PFSK-1 (cell line): ENCODE measurements at regions not wholly inside any gene's neighbourhood (a gene's known extent, or its start where the extent isn't known, plus 50 kb on each side); places are given as distances from the start of the nearest gene placed in this dataset.

Experiments used
- POLR2AphosphoS5 ChIP-seq: IDR thresholded peaks from 2 replicates; pipeline ENCODE4 v1.6.1; 2012; ENCODE audit warnings: low read depth, mild to moderate bottlenecking, control low read depth, low read length, moderate library complexity
- SIN3A ChIP-seq: IDR thresholded peaks from 2 replicates; pipeline ENCODE4 v1.6.1; 2012; ENCODE audit warnings: mild to moderate bottlenecking, low read length, moderate library complexity, borderline replicate concordance; ENCODE audit not compliant: insufficient read depth
- TAF1 ChIP-seq: IDR thresholded peaks from 2 replicates; pipeline ENCODE4 v1.6.1; 2012; ENCODE audit warnings: low read length, control low read depth, borderline replicate concordance; ENCODE audit not compliant: insufficient read depth
- TF ChIP-seq, protein P1 (sequence below), 2 experiments: IDR thresholded peaks; 2 replicates each; pipeline versions ENCODE4 v1.6.1 to v1.8.0; 2011 to 2012; ENCODE audit warnings: low read depth in 2 of 2, low read length in 2 of 2, control low read depth in 1 of 2, inconsistent platforms in 1 of 2, mild to moderate bottlenecking in 1 of 2, moderate library complexity in 1 of 2; ENCODE audit not compliant: insufficient read depth in 1 of 2

DNA sequence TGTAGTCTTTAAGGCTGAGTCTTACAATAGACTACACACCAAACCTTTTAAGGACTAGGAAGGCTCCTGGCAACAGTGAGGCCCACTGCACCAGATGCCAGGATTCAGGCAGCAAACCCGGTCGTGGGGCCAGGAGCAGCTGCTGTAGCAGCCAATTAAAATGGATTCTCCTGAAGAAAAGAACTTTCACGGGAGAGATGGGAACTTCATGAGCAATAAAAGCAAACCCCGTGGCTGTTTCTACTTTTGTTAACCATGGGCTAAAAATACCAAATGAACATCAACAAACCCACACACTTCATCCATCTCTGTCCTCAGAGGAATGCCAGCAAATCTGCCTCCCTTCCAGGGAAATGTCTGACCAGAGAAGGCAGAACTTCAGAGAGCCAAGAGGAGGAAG lies 101.4 kb downstream of the BTC start:
- no peak for TF ChIP-seq POLR2AphosphoS5
- TF ChIP-seq, protein P1, sequence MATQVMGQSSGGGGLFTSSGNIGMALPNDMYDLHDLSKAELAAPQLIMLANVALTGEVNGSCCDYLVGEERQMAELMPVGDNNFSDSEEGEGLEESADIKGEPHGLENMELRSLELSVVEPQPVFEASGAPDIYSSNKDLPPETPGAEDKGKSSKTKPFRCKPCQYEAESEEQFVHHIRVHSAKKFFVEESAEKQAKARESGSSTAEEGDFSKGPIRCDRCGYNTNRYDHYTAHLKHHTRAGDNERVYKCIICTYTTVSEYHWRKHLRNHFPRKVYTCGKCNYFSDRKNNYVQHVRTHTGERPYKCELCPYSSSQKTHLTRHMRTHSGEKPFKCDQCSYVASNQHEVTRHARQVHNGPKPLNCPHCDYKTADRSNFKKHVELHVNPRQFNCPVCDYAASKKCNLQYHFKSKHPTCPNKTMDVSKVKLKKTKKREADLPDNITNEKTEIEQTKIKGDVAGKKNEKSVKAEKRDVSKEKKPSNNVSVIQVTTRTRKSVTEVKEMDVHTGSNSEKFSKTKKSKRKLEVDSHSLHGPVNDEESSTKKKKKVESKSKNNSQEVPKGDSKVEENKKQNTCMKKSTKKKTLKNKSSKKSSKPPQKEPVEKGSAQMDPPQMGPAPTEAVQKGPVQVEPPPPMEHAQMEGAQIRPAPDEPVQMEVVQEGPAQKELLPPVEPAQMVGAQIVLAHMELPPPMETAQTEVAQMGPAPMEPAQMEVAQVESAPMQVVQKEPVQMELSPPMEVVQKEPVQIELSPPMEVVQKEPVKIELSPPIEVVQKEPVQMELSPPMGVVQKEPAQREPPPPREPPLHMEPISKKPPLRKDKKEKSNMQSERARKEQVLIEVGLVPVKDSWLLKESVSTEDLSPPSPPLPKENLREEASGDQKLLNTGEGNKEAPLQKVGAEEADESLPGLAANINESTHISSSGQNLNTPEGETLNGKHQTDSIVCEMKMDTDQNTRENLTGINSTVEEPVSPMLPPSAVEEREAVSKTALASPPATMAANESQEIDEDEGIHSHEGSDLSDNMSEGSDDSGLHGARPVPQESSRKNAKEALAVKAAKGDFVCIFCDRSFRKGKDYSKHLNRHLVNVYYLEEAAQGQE (IDR thresholded peaks at IDR 0.05; ENCODE audit: insufficient read depth in 1 of 2, low read depth in 2 of 2, low read length in 2 of 2) = no peak
- no peak for TF ChIP-seq SIN3A
- TF ChIP-seq TAF1 = no peak
